Activated CD4-positive, alpha-beta T cell treated with anti-CD3 and anti-CD28 coated beads, Interleukin-2, amount 10 ng/mL, durations not matched to agents 24 days and 14 days (primary cell): ENCODE measurements at regions not wholly inside any gene's neighbourhood (a gene's known extent, or its start where the extent isn't known, plus 50 kb on each side); places are given as distances from the start of the nearest gene placed in this dataset.
"Not testable (repeated sequence)": the region's sequence is repeated elsewhere in the genome, so short reads cannot be mapped to it uniquely, and the experiment has no call there.

Experiments used
- DNase-seq: peaks from one replicate; pipeline ENCODE4 v3.0.0; 2022
- H3K27ac Mint-ChIP-seq: one replicate; pipeline ENCODE4 v1.8.0; 2022; ENCODE audit warnings: mild to moderate bottlenecking, mixed read lengths
- H3K27me3 Mint-ChIP-seq: one replicate; pipeline ENCODE4 v1.8.0; 2022; ENCODE audit warnings: mixed read lengths
- H3K36me3 Mint-ChIP-seq: one replicate; pipeline ENCODE4 v1.8.0; 2022; ENCODE audit warnings: low read depth, mild to moderate bottlenecking, mixed read lengths
- H3K4me1 Mint-ChIP-seq: one replicate; pipeline ENCODE4 v1.8.0; 2021; ENCODE audit warnings: mixed read lengths
- H3K4me3 Mint-ChIP-seq: one replicate; pipeline ENCODE4 v1.8.0; 2022; ENCODE audit warnings: mild to moderate bottlenecking, moderate library complexity, mixed read lengths
- H3K9me3 Mint-ChIP-seq: one replicate; pipeline ENCODE4 v1.8.0; 2021; ENCODE audit warnings: mixed read lengths
- intact Hi-C: fragments of 100-400 bp; cut with micrococcal nuclease; formaldehyde crosslinking; loops from one replicate; pipeline ENCODE4 v1.15.1; 2023

DNA sequence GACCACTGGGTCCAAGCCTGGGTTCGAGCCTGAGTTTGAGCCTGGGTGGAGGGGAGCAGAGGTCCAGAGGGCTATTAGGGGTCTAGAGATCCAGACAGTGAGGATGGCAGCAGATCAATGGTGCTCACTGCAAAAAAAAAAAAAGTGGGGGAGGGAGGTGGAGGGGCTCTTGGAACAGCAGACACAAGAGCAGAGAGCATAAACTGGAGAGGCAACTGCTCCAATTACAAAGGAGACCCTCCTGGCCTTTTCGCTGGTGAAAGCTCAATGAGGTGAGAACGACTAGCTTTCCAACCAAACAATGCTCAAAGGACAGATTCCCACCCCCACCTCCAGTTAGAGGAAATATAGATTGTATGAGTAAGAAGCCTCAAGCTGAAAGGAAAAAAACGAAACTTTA lies 124.2 kb upstream of the TSPAN8 start:
- H3K4me1 Mint-ChIP-seq = no peaks in the 10 kb centered on the region
- no peaks in the 10 kb centered on the region for H3K27me3 Mint-ChIP-seq
- no peak overlapping the region for H3K27ac Mint-ChIP-seq
- H3K4me3 Mint-ChIP-seq = no peak overlapping the region
- no peak for DNase-seq
- intact Hi-C loops = no loop called here
- no peaks in the 10 kb centered on the region for H3K36me3 Mint-ChIP-seq
- no peaks in the 10 kb centered on the region for H3K9me3 Mint-ChIP-seq

DNA sequence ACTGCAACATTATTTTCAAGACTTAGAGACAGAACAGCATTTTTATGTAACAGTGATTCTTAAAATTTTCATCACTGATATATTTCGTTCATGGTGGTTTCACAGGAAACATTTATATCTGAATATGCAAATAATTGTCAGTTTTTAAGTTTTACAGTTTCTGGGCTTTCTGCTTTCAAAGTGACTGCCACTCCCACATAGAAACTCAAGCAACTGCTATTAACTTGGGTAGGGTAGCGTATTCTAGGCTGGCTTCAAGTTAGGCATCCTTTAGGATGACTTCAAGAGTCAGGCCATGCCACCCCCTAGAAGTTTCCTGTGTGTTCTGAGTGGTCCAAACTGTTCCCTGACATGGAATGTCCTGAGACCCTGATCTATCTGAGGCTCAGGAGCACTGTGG lies 123.6 kb upstream of the TSPAN8 start:
- Mint-ChIP-seq H3K27me3 (no peaks in the 10 kb centered on the region), H3K4me3 (no peak overlapping the region), H3K9me3 (no peaks in the 10 kb centered on the region), H3K27ac (no peak overlapping the region), H3K36me3 (no peaks in the 10 kb centered on the region), H3K4me1 (no peaks in the 10 kb centered on the region)
- DNase-seq = no peak
- intact Hi-C loops = no loop called here

- no peaks in the 10 kb centered on the region for H3K9me3 Mint-ChIP-seq
- H3K4me1 Mint-ChIP-seq = no peaks in the 10 kb centered on the region
- no peak overlapping the region for H3K27ac Mint-ChIP-seq
These were observed 120.1 kb upstream of the TSPAN8 start for GRCh38 chr12:71277866-71278265.

GRCh38 chr12:71276541-71276940 lies 118.7 kb upstream of the TSPAN8 start:
- no peaks in the 10 kb centered on the region for H3K9me3 Mint-ChIP-seq
- H3K27ac Mint-ChIP-seq = no peak overlapping the region
- DNase-seq = no peak
- H3K4me3 Mint-ChIP-seq = no peak overlapping the region
- intact Hi-C loops = no loop called here
- no peaks in the 10 kb centered on the region for H3K36me3 Mint-ChIP-seq
- H3K27me3 Mint-ChIP-seq = no peaks in the 10 kb centered on the region
- no peaks in the 10 kb centered on the region for H3K4me1 Mint-ChIP-seq

More at GRCh38 chr12:71277866-71278265, 120.1 kb upstream of the TSPAN8 start:
- DNase-seq = no peak
- Mint-ChIP-seq H3K36me3 (no peaks in the 10 kb centered on the region), H3K4me3 (no peak overlapping the region), H3K27me3 (no peaks in the 10 kb centered on the region)
- intact Hi-C loops = no loop called here

DNA sequence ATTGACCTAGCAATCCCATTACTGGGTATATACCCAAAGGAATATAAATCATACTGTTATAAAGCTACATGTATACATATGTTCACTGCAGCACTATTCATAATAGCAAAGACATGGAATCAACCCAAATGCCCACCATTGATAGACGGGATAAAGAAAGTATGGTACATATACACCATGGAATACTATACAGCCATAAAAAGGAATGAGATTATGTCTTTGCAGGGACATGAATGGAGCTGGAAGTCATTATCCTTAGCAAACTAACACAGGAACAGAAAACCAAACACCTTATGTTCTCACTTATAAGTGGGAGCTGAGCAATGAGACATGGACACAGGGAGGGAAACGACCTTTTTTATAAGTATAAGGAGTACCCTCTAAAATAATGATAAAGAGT lies 113.0 kb upstream of the TSPAN8 start:
- DNase-seq, H3K4me1 Mint-ChIP-seq, H3K36me3 Mint-ChIP-seq, H3K27me3 Mint-ChIP-seq, intact Hi-C loops, H3K4me3 Mint-ChIP-seq, H3K27ac Mint-ChIP-seq, H3K9me3 Mint-ChIP-seq: not testable (repeated sequence)

DNA sequence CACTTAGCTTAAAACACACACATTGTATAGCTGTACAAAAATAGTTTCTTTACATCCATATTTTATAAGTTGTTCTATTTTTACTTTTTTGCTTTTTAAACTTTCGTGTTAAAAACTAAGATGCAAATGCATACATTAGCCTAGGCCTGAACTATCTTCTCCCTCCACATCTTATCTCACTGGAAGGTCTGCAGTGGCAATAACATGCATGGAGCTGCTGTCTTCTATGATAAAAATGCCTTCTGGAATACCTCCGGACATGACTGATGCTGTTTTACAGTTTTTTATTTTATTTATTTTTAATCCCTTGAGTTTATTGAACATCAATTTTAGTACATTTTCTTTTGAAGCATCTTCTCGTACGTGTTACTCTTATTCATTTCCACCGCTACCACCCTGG lies 112.3 kb upstream of the TSPAN8 start:
- no peaks in the 10 kb centered on the region for H3K27me3 Mint-ChIP-seq
- H3K36me3 Mint-ChIP-seq = no peaks in the 10 kb centered on the region
- H3K9me3 Mint-ChIP-seq = no peaks in the 10 kb centered on the region
- no peak overlapping the region for H3K27ac Mint-ChIP-seq
- no peak for DNase-seq
- H3K4me3 Mint-ChIP-seq = no peak overlapping the region
- H3K4me1 Mint-ChIP-seq = no peaks in the 10 kb centered on the region
- intact Hi-C loops = no loop called here

- no peak overlapping the region for H3K4me3 Mint-ChIP-seq
- no peaks in the 10 kb centered on the region for H3K4me1 Mint-ChIP-seq
- intact Hi-C loops = no loop called here
- no peaks in the 10 kb centered on the region for H3K27me3 Mint-ChIP-seq
- DNase-seq = no peak
- H3K27ac Mint-ChIP-seq = no peak overlapping the region
- H3K36me3 Mint-ChIP-seq = no peaks in the 10 kb centered on the region
- no peaks in the 10 kb centered on the region for H3K9me3 Mint-ChIP-seq
These were observed 111.4 kb upstream of the TSPAN8 start for GRCh38 chr12:71269281-71269598.

DNA sequence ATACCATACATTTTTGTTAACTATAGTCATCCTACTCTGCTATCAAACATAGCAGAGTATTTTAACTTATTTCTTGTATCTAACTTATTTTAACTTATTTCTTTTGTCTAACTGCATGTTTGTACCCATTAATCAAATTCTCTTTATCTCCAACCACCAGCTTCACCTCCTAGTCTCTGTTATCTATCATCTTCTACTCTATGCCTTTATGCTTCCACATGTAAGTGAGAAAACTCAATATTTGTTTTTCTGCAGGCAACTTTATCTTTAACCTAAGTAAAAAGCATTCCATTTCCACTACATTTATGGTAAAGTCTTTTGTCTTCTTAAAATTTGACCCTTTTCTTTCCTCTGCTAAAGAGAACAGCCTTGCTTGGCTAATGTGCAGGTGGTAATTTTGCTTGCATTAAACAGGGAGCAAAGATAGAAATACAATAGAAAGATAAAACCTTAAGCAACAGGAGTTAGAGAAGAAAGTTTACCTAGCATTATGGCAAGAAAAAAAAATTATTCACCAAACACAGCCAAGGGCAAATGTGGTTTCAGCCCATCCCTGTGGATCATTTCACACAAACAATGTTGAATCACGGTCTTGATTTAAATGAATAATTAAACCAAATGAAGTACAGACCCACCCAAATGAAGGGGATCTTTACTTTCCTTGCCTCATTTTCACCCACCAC lies 110.9 kb upstream of the TSPAN8 start:
- Mint-ChIP-seq H3K4me3 (no peak overlapping the region), H3K27ac (no peak overlapping the region), H3K27me3 (no peaks in the 10 kb centered on the region), H3K9me3 (no peaks in the 10 kb centered on the region), H3K4me1 (no peaks in the 10 kb centered on the region), H3K36me3 (no peaks in the 10 kb centered on the region)
- intact Hi-C loops = no loop called here
- DNase-seq = no peak

DNA sequence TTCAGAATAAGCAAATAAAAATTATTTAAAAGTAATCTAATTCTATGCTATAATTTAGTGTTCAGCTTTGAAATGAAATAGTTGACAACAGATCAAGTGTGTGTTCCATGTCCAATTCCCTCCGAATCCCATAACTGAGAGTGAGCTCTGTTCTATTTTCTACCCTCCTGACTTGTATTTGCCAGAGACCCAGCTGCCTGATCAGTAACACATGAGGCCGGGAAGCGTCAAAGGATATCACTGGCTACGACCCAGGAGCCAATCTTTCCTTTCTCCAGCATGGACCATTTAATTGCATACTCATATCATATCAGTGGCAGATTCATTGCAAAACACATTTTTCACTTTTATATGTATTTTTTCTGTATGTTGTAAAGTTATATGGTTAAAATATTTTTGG lies 108.8 kb upstream of the TSPAN8 start:
- Mint-ChIP-seq H3K27ac (no peak overlapping the region), H3K4me1 (no peaks in the 10 kb centered on the region), H3K27me3 (no peaks in the 10 kb centered on the region), H3K4me3 (no peak overlapping the region), H3K9me3 (no peaks in the 10 kb centered on the region), H3K36me3 (no peaks in the 10 kb centered on the region)
- no peak for DNase-seq
- intact Hi-C loops = no loop called here

GRCh38 chr12:71265731-71266130 lies 107.9 kb upstream of the TSPAN8 start:
- H3K27me3 Mint-ChIP-seq, H3K4me3 Mint-ChIP-seq, H3K9me3 Mint-ChIP-seq, H3K36me3 Mint-ChIP-seq, H3K4me1 Mint-ChIP-seq, H3K27ac Mint-ChIP-seq, DNase-seq, intact Hi-C loops: not testable (repeated sequence)

DNA sequence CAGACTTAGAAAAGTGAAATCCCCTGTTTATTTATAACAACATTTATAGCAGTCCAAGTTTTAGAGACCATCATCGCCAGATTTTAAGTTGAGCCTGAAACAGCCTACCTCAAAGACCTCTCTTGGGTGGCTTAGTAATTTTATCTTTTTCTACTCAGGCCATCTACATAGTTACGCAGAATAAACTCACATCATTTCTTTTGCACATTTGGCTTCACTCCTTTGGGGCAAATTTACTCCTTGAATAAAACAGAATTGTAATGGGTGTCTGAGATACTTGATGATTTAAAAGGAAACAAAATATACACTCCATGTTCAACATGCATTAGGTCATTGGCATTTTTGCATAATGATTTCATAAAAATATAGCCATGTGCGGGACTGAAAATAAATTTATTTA lies 104.7 kb upstream of the TSPAN8 start:
- Mint-ChIP-seq H3K4me1 (no peaks in the 10 kb centered on the region), H3K36me3 (no peaks in the 10 kb centered on the region), H3K27me3 (no peaks in the 10 kb centered on the region), H3K4me3 (no peak overlapping the region), H3K27ac (no peak overlapping the region), H3K9me3 (no peaks in the 10 kb centered on the region)
- intact Hi-C loops = no loop called here
- no peak for DNase-seq

DNA sequence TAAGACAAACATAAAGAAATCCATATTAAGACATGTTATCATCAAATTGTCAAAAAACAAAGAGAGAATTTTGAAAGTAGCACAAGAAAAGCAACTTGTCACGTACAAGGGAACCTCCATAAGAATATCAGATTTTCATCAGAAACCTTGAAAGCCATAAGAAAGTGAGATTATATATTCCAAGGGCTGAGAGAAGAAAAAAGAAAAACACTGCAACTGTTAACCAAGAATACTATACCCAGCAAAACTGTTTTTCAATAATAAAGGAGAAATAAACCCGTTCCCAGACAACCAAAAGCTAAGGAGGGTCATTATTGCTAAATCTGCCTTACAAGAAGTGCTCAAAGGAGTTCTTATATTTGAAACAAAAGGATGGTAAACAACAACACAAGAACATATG lies 94.7 kb upstream of the TSPAN8 start:
- intact Hi-C loops = no loop called here
- H3K9me3 Mint-ChIP-seq = peaks cover 10% of the 10 kb centered on the region
- H3K36me3 Mint-ChIP-seq = no peaks in the 10 kb centered on the region
- no peaks in the 10 kb centered on the region for H3K4me1 Mint-ChIP-seq
- H3K27me3 Mint-ChIP-seq = no peaks in the 10 kb centered on the region
- H3K27ac Mint-ChIP-seq = no peak overlapping the region
- no peak for DNase-seq
- H3K4me3 Mint-ChIP-seq = no peak overlapping the region

GRCh38 chr12:71250166-71250565 lies 92.4 kb upstream of the TSPAN8 start:
- DNase-seq = no peak
- Mint-ChIP-seq H3K27me3 (no peaks in the 10 kb centered on the region), H3K27ac (no peak overlapping the region), H3K9me3 (peaks cover 10% of the 10 kb centered on the region), H3K4me3 (no peak overlapping the region), H3K4me1 (no peaks in the 10 kb centered on the region), H3K36me3 (no peaks in the 10 kb centered on the region)
- intact Hi-C loops = no loop called here

- no peaks in the 10 kb centered on the region for H3K27me3 Mint-ChIP-seq
- H3K9me3 Mint-ChIP-seq = no peaks in the 10 kb centered on the region
- no peaks in the 10 kb centered on the region for H3K36me3 Mint-ChIP-seq
- H3K4me1 Mint-ChIP-seq = no peaks in the 10 kb centered on the region
- no peak overlapping the region for H3K4me3 Mint-ChIP-seq
- H3K27ac Mint-ChIP-seq = no peak overlapping the region
- intact Hi-C loops = loop anchor here (10.0 kb wide), 1 partner anchor 59 kb away; no protein-coding TSS in a partner anchor
- DNase-seq = no peak
These were observed 85.6 kb upstream of the TSPAN8 start for GRCh38 chr12:71243370-71243769.

DNA sequence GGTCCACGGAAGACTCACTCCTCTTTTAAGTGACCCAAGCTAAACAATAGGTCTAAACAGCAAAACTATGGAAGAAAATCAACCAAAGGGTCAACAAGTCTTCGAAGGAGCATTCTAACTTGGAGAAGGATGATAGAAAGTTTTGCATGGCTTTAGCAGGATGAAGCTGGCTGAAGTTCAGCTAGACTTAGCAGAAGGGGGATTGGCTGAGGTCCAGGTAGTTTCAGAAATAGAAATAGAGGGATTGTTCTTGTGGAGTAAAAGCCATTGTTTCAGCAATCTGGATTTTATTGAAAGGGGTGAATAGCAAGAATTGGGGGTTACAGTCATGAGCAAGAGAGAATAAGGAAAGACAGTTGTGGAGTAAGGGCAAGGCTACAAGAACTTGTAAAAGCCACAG lies 84.7 kb upstream of the TSPAN8 start:
- intact Hi-C loops = loop anchor here (10.0 kb wide), 1 partner anchor 58 kb away; no protein-coding TSS in a partner anchor

More for the DNA sequence above, 84.7 kb upstream of the TSPAN8 start:
- Mint-ChIP-seq H3K4me1 (no peaks in the 10 kb centered on the region), H3K27ac (no peak overlapping the region), H3K9me3 (no peaks in the 10 kb centered on the region), H3K27me3 (no peaks in the 10 kb centered on the region), H3K36me3 (no peaks in the 10 kb centered on the region), H3K4me3 (no peak overlapping the region)
- no peak for DNase-seq
